GM04503 (cell line): ENCODE measurements at regions not wholly inside any gene's neighbourhood (a gene's known extent, or its start where the extent isn't known, plus 50 kb on each side); places are given as distances from the start of the nearest gene placed in this dataset.

Experiments
- DNase-seq: peaks from one replicate; pipeline ENCODE4 v3.0.0-alpha.2; 2012; ENCODE audit warnings: low read depth

- no peak for DNase-seq
Measured at GRCh38 chr4:35709080-35709479, 535.2 kb downstream of the ARAP2 start.

GRCh38 chr4:35710343-35710742, 534.0 kb downstream of the ARAP2 start:
- no peak for DNase-seq

- no peak for DNase-seq
Measured at GRCh38 chr4:35711127-35711526, 533.2 kb downstream of the ARAP2 start.

GRCh38 chr4:35723973-35724372, 520.3 kb downstream of the ARAP2 start:
- DNase-seq, result no peak

GRCh38 chr4:35725131-35725530, 519.2 kb downstream of the ARAP2 start:
- DNase-seq, result no peak

GRCh38 chr4:35730414-35730813, 513.9 kb downstream of the ARAP2 start:
- no peak for DNase-seq

GRCh38 chr4:35734381-35735098, 509.8 kb downstream of the ARAP2 start:
- no peak for DNase-seq

- DNase-seq, result no peak
Measured at GRCh38 chr4:35739308-35739707, 505.0 kb downstream of the ARAP2 start.

GRCh38 chr4:35754047-35754446, 490.3 kb downstream of the ARAP2 start:
- no peak for DNase-seq

- DNase-seq, result no peak
Measured at GRCh38 chr4:35757836-35758235, 486.5 kb downstream of the ARAP2 start.

- no peak for DNase-seq
Measured at GRCh38 chr4:35760807-35761206, 483.5 kb downstream of the ARAP2 start.

GRCh38 chr4:35771571-35771970, 472.7 kb downstream of the ARAP2 start:
- DNase-seq, result no peak

- DNase-seq, result no peak
Measured at GRCh38 chr4:35772291-35772690, 472.0 kb downstream of the ARAP2 start.

GRCh38 chr4:35789899-35790574, 454.3 kb downstream of the ARAP2 start:
- no peak for DNase-seq

- no peak for DNase-seq
Measured at GRCh38 chr4:35793045-35793722, 451.1 kb downstream of the ARAP2 start.

- DNase-seq, result no peak
Measured at GRCh38 chr4:35793766-35794165, 450.5 kb downstream of the ARAP2 start.

- no peak for DNase-seq
Measured at GRCh38 chr4:35800669-35801068, 443.6 kb downstream of the ARAP2 start.

- no peak for DNase-seq
Measured at GRCh38 chr4:35802644-35803043, 441.7 kb downstream of the ARAP2 start.

GRCh38 chr4:35818520-35818919, 425.8 kb downstream of the ARAP2 start:
- no peak for DNase-seq

GRCh38 chr4:35820003-35820402, 424.3 kb downstream of the ARAP2 start:
- no peak for DNase-seq

- DNase-seq, result no peak
Measured at GRCh38 chr4:35824231-35824630, 420.1 kb downstream of the ARAP2 start.

GRCh38 chr4:35835893-35836292, 408.4 kb downstream of the ARAP2 start:
- no peak for DNase-seq

- DNase-seq, result no peak
Measured at GRCh38 chr4:35836596-35836995, 407.7 kb downstream of the ARAP2 start.
